HG03439 (cell line): ENCODE measurements at regions not wholly inside any gene's neighbourhood (a gene's known extent, or its start where the extent isn't known, plus 50 kb on each side); places are given as distances from the start of the nearest gene placed in this dataset.

Experiments
- ATAC-seq: cut with Tn5 transposase; IDR thresholded peaks from one replicate; pipeline ENCODE4 v1.9.1; 2021; ENCODE audit warnings: mild to moderate bottlenecking, moderate library complexity; ENCODE audit not compliant: unreplicated experiment

GRCh38 chr1:218705911-218706893, 361.1 kb downstream of the TGFB2 start:
- no peak for ATAC-seq

GRCh38 chr1:218711001-218711400, 365.9 kb downstream of the TGFB2 start:
- ATAC-seq, result no peak

- no peak for ATAC-seq
Measured at GRCh38 chr1:218711884-218712674, 366.9 kb downstream of the TGFB2 start.

- ATAC-seq, result no peak
Measured at GRCh38 chr1:218712677-218713076, 367.5 kb downstream of the TGFB2 start.

GRCh38 chr1:218715961-218716669, 371.0 kb downstream of the TGFB2 start:
- no peak for ATAC-seq

GRCh38 chr1:218717575-218717974, 372.4 kb downstream of the TGFB2 start:
- ATAC-seq, result no peak

- ATAC-seq, result no peak
Measured at GRCh38 chr1:218718206-218718605, 373.1 kb downstream of the TGFB2 start.

- ATAC-seq, result no peak
Measured at GRCh38 chr1:218718977-218719376, 373.8 kb downstream of the TGFB2 start.

GRCh38 chr1:218728898-218729565, 383.9 kb downstream of the TGFB2 start:
- ATAC-seq, result no peak

GRCh38 chr1:218735436-218736032, 390.4 kb downstream of the TGFB2 start:
- no peak for ATAC-seq

- ATAC-seq, result no peak
Measured at GRCh38 chr1:218739426-218739825, 394.3 kb downstream of the TGFB2 start.

GRCh38 chr1:218741852-218742251, 396.7 kb downstream of the TGFB2 start:
- no peak for ATAC-seq

- ATAC-seq, result no peak
Measured at GRCh38 chr1:218742467-218743262, 397.5 kb downstream of the TGFB2 start.

GRCh38 chr1:218743861-218744505, 398.8 kb downstream of the TGFB2 start:
- ATAC-seq, result no peak

- ATAC-seq, result no peak
Measured at GRCh38 chr1:218748071-218748470, 402.9 kb downstream of the TGFB2 start.

GRCh38 chr1:218750216-218750970, 405.3 kb downstream of the TGFB2 start:
- ATAC-seq, result no peak

GRCh38 chr1:218751208-218751948, 406.2 kb downstream of the TGFB2 start:
- ATAC-seq, result no peak
